SU-DHL-6 (cell line): ENCODE measurements at regions not wholly inside any gene's neighbourhood (a gene's known extent, or its start where the extent isn't known, plus 50 kb on each side); places are given as distances from the start of the nearest gene placed in this dataset.

Experiments
- CTCF ChIP-seq: fragments of 200-600 bp; sonication (generic); IDR thresholded peaks from one replicate; pipeline ENCODE4 v1.5.1; 2017; ENCODE audit warnings: antibody characterized with exemption, mild to moderate bottlenecking, low read length, moderate library complexity; ENCODE audit not compliant: insufficient read depth, poor library complexity, severe bottlenecking
- EZH2phosphoT487 ChIP-seq: fragments of 200-600 bp; sonication (generic), shearing (Covaris generic); conservative IDR thresholded peaks from 2 replicates; pipeline ENCODE4 v1.6.1; 2018; ENCODE audit warnings: mild to moderate bottlenecking, antibody characterized with exemption, low read length, moderate library complexity, mixed read lengths

GRCh38 chr21:19648391-19648790 is 1244.8 kb upstream of the TMPRSS15 start:
- TF ChIP-seq EZH2phosphoT487 (no peak), CTCF (no peak)
